NCI-H1092 treated with DMSO at 0.1 percent for 48 hours (cell line): ENCODE measurements at regions not wholly inside any gene's neighbourhood (a gene's known extent, or its start where the extent isn't known, plus 50 kb on each side); places are given as distances from the start of the nearest gene placed in this dataset.

Experiments
- DNase-seq: peaks from one replicate; lab custom pipeline; 2025; lab: John Stamatoyannopoulos, UW

- DNase-seq: no peak
Measured at GRCh38 chr22:48882636-48883200, 945.0 kb downstream of the BRD1 start.

- DNase-seq: no peak
Measured at GRCh38 chr22:48881326-48881980, 946.2 kb downstream of the BRD1 start.

- no peak for DNase-seq
Measured at GRCh38 chr22:48880749-48881148, 946.9 kb downstream of the BRD1 start.

GRCh38 chr22:48876951-48877350 lies 950.7 kb downstream of the BRD1 start:
- DNase-seq: no peak

- DNase-seq: no peak
Measured at GRCh38 chr22:48874956-48875355, 952.7 kb downstream of the BRD1 start.

- DNase-seq: no peak
Measured at GRCh38 chr22:48873191-48873520, 954.5 kb downstream of the BRD1 start.

GRCh38 chr22:48872271-48873190 lies 955.1 kb downstream of the BRD1 start:
- no peak for DNase-seq

GRCh38 chr22:48871176-48871840 lies 956.4 kb downstream of the BRD1 start:
- DNase-seq: no peak

GRCh38 chr22:48870436-48870835 lies 957.2 kb downstream of the BRD1 start:
- no peak for DNase-seq

- no peak for DNase-seq
Measured at GRCh38 chr22:48869788-48870187, 957.9 kb downstream of the BRD1 start.

- no peak for DNase-seq
Measured at GRCh38 chr22:48869161-48869560, 958.5 kb downstream of the BRD1 start.

GRCh38 chr22:48868554-48868953 lies 959.1 kb downstream of the BRD1 start:
- no peak for DNase-seq

- no peak for DNase-seq
Measured at GRCh38 chr22:48867891-48868290, 959.8 kb downstream of the BRD1 start.

- DNase-seq: no peak
Measured at GRCh38 chr22:48866906-48867681, 960.6 kb downstream of the BRD1 start.

- DNase-seq: no peak
Measured at GRCh38 chr22:48864748-48865147, 962.9 kb downstream of the BRD1 start.

GRCh38 chr22:48863965-48864528 lies 963.6 kb downstream of the BRD1 start:
- DNase-seq: no peak

- no peak for DNase-seq
Measured at GRCh38 chr22:48860557-48860956, 967.1 kb downstream of the BRD1 start.

GRCh38 chr22:48858856-48859255 lies 968.8 kb downstream of the BRD1 start:
- no peak for DNase-seq

- DNase-seq: no peak
Measured at GRCh38 chr22:48858121-48858520, 969.6 kb downstream of the BRD1 start.

GRCh38 chr22:48857202-48857805 lies 970.4 kb downstream of the BRD1 start:
- no peak for DNase-seq

GRCh38 chr22:48856308-48856615 lies 971.4 kb downstream of the BRD1 start:
- no peak for DNase-seq
